K562 (cell line): ENCODE measurements at regions not wholly inside any gene's neighbourhood (a gene's known extent, or its start where the extent isn't known, plus 50 kb on each side); places are given as distances from the start of the nearest gene placed in this dataset.
"Not testable (repeated sequence)": the region's sequence is repeated elsewhere in the genome, so short reads cannot be mapped to it uniquely, and the experiment has no call there.

Source experiments
- ATAC-seq: fragments of 200-7000 bp; cut with Tn5 transposase; 3 replicates; pipeline ENCODE4 v1.9.1; 2020; ENCODE audit warnings: moderate library complexity
- BruUV-seq: library from RNA; stranded (reverse); fragments of 400-500 nt; replicated peaks from 2 replicates; lab custom pipeline; 2021; lab: Mats Ljungman, UMichigan
- CTCF ChIA-PET: fragments of 300-600 bp; formaldehyde crosslinking; extraction: SDS; loops from one replicate; lab custom pipeline; 2021; ENCODE audit warnings: low intra/inter-chr PET ratio; lab: Yijun Ruan, JAX
- POLR2A ChIA-PET: fragments of 300-600, 350-650 bp; sonication (Branson Sonifier 250); formaldehyde crosslinking; extraction: SDS; loops from one replicate; lab custom pipeline; 2021; ENCODE audit warnings: antibody characterized with exemption, inconsistent platforms; lab: Yijun Ruan, JAX
- DNase-seq, 4 experiments: peaks; one replicate each; pipeline versions ENCODE4 v3.0.0 to v3.0.0-alpha.2; 2011 to 2018; ENCODE audit warnings: low spot score in 3 of 4, mixed read lengths in 3 of 4; ENCODE audit errors: extremely low read depth in 1 of 4
- FAIRE-seq: peaks from 2 replicates; lab custom pipeline; 2011; peaks lifted over from hg19 to GRCh38; lab: Jason Lieb, UNC
- H2AFZ ChIP-seq: 2 replicates; pipeline ENCODE4 v1.6.0; 2011; ENCODE audit warnings: low read depth, low read length, control low read depth, inconsistent platforms
- H3K27ac ChIP-seq: fragments of 200-600 bp; 3 replicates; pipeline ENCODE4 v1.8.0; 2011; ENCODE audit warnings: low read depth, mild to moderate bottlenecking, control low read depth, inconsistent platforms, low read length, moderate library complexity, mixed read lengths; ENCODE audit errors: extremely low read depth
- H3K27me3 ChIP-seq, 2 experiments: fragments of 300-600 bp in 1 of 2; 2 replicates in 1 of 2; 3 replicates in 1 of 2; pipeline versions ENCODE4 v1.6.0 to v1.8.0; 2011; ENCODE audit warnings: inconsistent platforms in 2 of 2, low read length in 2 of 2, mild to moderate bottlenecking in 1 of 2, mixed read lengths in 1 of 2, moderate library complexity in 1 of 2; ENCODE audit not compliant: control insufficient read depth in 2 of 2, insufficient read depth in 2 of 2
- H3K36me3 ChIP-seq: fragments of 300-600 bp; 3 replicates; pipeline ENCODE4 v1.8.0; 2011; ENCODE audit warnings: mild to moderate bottlenecking, low read length, inconsistent platforms; ENCODE audit not compliant: control insufficient read depth, insufficient read depth
- H3K4me1 ChIP-seq, 2 experiments: fragments of 200-600 bp in 1 of 2; replicated peaks in 1 of 2; 2 replicates in 1 of 2; 3 replicates in 1 of 2; pipeline versions ENCODE4 v1.5.1 to v1.8.0; 2011; ENCODE audit warnings: inconsistent platforms in 2 of 2, low read length in 2 of 2, mild to moderate bottlenecking in 1 of 2, mixed read lengths in 1 of 2, moderate library complexity in 1 of 2; ENCODE audit not compliant: control insufficient read depth in 2 of 2, insufficient read depth in 2 of 2
- H3K4me2 ChIP-seq: 2 replicates; pipeline ENCODE4 v1.6.1; 2011; ENCODE audit warnings: low read length, control low read depth, inconsistent platforms, mixed read lengths; ENCODE audit not compliant: insufficient read depth
- H3K4me3 ChIP-seq: fragments of 200-600 bp; sonication (generic), shearing (Covaris generic); 2 replicates; pipeline ENCODE4 v1.5.1; 2016; ENCODE audit warnings: control low read depth, inconsistent platforms
- H3K79me2 ChIP-seq: fragments of 200-600 bp; 3 replicates; pipeline ENCODE4 v1.8.0; 2011; ENCODE audit warnings: low read length, inconsistent platforms; ENCODE audit not compliant: control insufficient read depth, insufficient read depth
- H3K9ac ChIP-seq, 2 experiments: 2 replicates each; pipeline versions ENCODE4 v1.6.0 to v1.6.1; 2011; ENCODE audit warnings: low read depth in 2 of 2, low read length in 2 of 2, control low read depth in 1 of 2, inconsistent platforms in 1 of 2, mild to moderate bottlenecking in 1 of 2, mixed read lengths in 1 of 2; ENCODE audit not compliant: insufficient read depth in 1 of 2
- H3K9me1 ChIP-seq: one replicate; pipeline ENCODE4 v1.6.0; 2011; ENCODE audit warnings: inconsistent platforms, mild to moderate bottlenecking, low read length, moderate library complexity; ENCODE audit not compliant: control insufficient read depth, insufficient read depth
- H3K9me3 ChIP-seq: replicated peaks from 2 replicates; pipeline ENCODE4 v1.5.1; 2011; ENCODE audit warnings: low read depth, low read length, inconsistent platforms; ENCODE audit not compliant: control insufficient read depth, insufficient read depth
- H4K20me1 ChIP-seq: replicated peaks from 2 replicates; pipeline ENCODE4 v1.6.1; 2011; ENCODE audit warnings: low read length, inconsistent platforms, mixed read lengths; ENCODE audit not compliant: control insufficient read depth, insufficient read depth
- GMEB1 ChIP-seq: fragments of 250-450 bp; sonication (Bioruptor Pico); IDR thresholded peaks from 2 replicates; pipeline ENCODE4 v1.4.0; 2020; ENCODE audit warnings: mild to moderate bottlenecking
- MXI1 ChIP-seq: IDR thresholded peaks from 2 replicates; pipeline ENCODE4 v1.6.1; 2011; ENCODE audit warnings: low read depth, mild to moderate bottlenecking, improper control_type of control experiment, low read length
- RBM22 ChIP-seq: fragments of 200-400 bp; formaldehyde crosslinking; IDR thresholded peaks from 2 replicates; pipeline ENCODE4 v1.6.1; 2018; ENCODE audit warnings: low read length, low read depth; ENCODE audit not compliant: poor library complexity, severe bottlenecking
- TARDBP ChIP-seq: fragments of 450-650 bp; IDR thresholded peaks from 2 replicates; pipeline ENCODE4 v1.6.1; 2016
- ZNF274 ChIP-seq: IDR thresholded peaks from 2 replicates; pipeline ENCODE4 v1.6.1; 2011; ENCODE audit warnings: low read depth, mild to moderate bottlenecking, low read length, moderate library complexity, borderline replicate concordance
- WGBS: fragments of 100-300 bp; shearing (Covaris generic); methylation state at CpG from one replicate; pipeline ENCODE4 v1.1.6; 2016; ENCODE audit warnings: low coverage, mixed read lengths; ENCODE audit not compliant: insufficient coverage; ENCODE audit errors: missing lambda C conversion rate; 5-methylcytosine and 5-hydroxymethylcytosine counted together
- in situ Hi-C: fragments of 300-500 bp; cut with MboI; formaldehyde crosslinking; loops from 4 replicates; pipeline ENCODE4 v1.15.0; 2018; ENCODE audit warnings: inconsistent platforms, mixed read lengths
- intact Hi-C: fragments of 100-400 bp; cut with micrococcal nuclease; formaldehyde crosslinking; loops from 2 replicates; pipeline ENCODE4 v1.14.2; 2022
- TF ChIP-seq, protein P1 (sequence below): fragments of 450-650 bp; IDR thresholded peaks from 2 replicates; pipeline ENCODE4 v1.6.1; 2018; ENCODE audit not compliant: partially characterized antibody
- TF ChIP-seq, protein P2 (sequence below): sonication (generic); IDR thresholded peaks from 2 replicates; pipeline ENCODE4 v1.6.1; 2016

DNA sequence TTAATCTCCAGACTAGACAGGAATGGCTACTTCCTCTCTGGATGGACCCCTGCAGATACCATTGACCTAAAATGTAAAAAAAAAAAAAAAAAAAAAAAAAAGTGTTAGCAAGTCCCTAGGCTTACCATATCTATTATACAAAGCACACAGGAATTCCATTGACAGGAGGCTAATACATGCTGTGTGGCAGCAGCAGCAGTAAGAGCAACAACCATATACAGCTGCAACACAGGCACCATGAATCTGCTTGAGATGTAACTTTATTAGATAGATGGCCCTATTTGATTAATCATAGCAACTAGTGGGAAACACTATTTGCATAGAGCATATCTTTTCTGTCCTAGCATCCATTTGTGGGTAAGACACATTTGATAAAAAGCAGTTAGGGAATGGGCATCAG lies 1447.1 kb downstream of the FAM181B start (continued):
- no peak for TF ChIP-seq GMEB1 (CRISPR knock-in tag)
- TF ChIP-seq RBM22, result no peak
- no peak for TF ChIP-seq TARDBP

DNA sequence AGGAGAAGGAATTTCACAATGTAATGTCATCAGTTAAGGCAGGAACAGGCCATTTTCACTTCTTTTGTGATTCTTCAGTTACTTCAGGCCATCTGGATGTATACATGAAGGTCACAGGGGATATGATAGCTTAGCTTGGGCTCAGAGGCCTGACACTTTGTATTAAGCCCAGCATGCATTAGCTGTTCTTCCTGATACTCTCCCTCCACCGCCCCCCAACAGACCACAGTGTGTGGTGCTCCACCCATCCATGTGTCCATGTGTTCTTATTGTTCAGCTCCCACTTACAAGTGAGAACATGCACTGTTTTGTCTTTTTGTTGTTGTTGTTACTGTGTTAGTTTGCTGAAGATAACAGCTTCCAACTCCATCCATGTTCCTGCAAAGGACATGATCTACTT lies 1453.4 kb downstream of the FAM181B start:
- DNase-seq, H3K9me1 ChIP-seq, H2AFZ ChIP-seq, H3K36me3 ChIP-seq, FAIRE-seq, POLR2A ChIA-PET, BruUV-seq, H3K27ac ChIP-seq, H3K27me3 ChIP-seq, H3K9me3 ChIP-seq, intact Hi-C loops, CTCF ChIA-PET, H3K4me1 ChIP-seq, in situ Hi-C loops, ATAC-seq, H3K4me3 ChIP-seq, H3K9ac ChIP-seq, H3K79me2 ChIP-seq, H3K4me2 ChIP-seq, H4K20me1 ChIP-seq: not testable (repeated sequence)
- 0% methylated on average over 1 of the region's 1 CpG for WGBS

DNA sequence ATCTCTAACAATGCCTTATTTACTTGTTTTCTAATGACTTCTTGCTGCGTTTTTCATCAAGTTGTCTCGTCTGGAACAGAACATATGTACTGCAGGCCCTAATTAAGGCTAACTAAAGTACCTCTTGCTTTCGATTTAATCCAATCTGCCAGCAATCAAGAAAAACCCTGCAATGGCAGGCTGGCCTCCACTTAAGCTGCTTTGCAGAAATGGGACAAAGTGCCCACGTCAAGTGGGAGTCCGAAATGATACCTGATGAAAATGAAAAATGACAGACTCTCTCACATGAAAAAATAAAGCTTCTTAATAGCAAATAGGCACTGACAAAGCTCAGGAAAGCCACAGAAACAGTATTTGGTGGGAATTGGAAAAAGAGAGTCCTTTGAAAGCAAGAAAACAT lies 1454.7 kb downstream of the FAM181B start:
- Histone ChIP-seq H2AFZ (no peak overlapping the region), H3K4me3 (no peak overlapping the region), H3K27me3 (no peaks in the 10 kb centered on the region), H3K9me3 (no peaks in the 10 kb centered on the region), H3K9ac (no peak overlapping the region), H3K27ac (no peak overlapping the region), H3K9me1 (no peaks in the 10 kb centered on the region), H3K4me2 (no peak overlapping the region), H3K4me1 (no peaks in the 10 kb centered on the region), H4K20me1 (no peaks in the 10 kb centered on the region), H3K36me3 (no peaks in the 10 kb centered on the region), H3K79me2 (no peaks in the 10 kb centered on the region)
- in situ Hi-C loops (no loop called here), intact Hi-C loops (no loop called here)
- DNase-seq (no peak), FAIRE-seq (no peak), ATAC-seq (no peak)
- POLR2A ChIA-PET, result no interaction called here
- no TSS peak for BruUV-seq
- WGBS, result 0% methylated on average over 5 of the region's 5 CpGs
- CTCF ChIA-PET, result no interaction called here
- TF ChIP-seq ZNF274, result no peak
- TF ChIP-seq, protein P1, sequence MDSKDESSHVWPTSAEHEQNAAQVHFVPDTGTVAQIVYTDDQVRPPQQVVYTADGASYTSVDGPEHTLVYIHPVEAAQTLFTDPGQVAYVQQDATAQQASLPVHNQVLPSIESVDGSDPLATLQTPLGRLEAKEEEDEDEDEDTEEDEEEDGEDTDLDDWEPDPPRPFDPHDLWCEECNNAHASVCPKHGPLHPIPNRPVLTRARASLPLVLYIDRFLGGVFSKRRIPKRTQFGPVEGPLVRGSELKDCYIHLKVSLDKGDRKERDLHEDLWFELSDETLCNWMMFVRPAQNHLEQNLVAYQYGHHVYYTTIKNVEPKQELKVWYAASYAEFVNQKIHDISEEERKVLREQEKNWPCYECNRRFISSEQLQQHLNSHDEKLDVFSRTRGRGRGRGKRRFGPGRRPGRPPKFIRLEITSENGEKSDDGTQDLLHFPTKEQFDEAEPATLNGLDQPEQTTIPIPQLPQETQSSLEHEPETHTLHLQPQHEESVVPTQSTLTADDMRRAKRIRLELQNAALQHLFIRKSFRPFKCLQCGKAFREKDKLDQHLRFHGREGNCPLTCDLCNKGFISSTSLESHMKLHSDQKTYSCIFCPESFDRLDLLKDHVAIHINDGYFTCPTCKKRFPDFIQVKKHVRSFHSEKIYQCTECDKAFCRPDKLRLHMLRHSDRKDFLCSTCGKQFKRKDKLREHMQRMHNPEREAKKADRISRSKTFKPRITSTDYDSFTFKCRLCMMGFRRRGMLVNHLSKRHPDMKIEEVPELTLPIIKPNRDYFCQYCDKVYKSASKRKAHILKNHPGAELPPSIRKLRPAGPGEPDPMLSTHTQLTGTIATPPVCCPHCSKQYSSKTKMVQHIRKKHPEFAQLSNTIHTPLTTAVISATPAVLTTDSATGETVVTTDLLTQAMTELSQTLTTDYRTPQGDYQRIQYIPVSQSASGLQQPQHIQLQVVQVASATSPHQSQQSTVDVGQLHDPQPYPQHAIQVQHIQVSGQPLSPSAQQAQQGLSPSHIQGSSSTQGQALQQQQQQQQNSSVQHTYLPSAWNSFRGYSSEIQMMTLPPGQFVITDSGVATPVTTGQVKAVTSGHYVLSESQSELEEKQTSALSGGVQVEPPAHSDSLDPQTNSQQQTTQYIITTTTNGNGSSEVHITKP, result no peak
- no peak for TF ChIP-seq MXI1
- TF ChIP-seq, protein P2, sequence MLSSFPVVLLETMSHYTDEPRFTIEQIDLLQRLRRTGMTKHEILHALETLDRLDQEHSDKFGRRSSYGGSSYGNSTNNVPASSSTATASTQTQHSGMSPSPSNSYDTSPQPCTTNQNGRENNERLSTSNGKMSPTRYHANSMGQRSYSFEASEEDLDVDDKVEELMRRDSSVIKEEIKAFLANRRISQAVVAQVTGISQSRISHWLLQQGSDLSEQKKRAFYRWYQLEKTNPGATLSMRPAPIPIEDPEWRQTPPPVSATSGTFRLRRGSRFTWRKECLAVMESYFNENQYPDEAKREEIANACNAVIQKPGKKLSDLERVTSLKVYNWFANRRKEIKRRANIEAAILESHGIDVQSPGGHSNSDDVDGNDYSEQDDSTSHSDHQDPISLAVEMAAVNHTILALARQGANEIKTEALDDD, result no peak
